Breast epithelium (tissue), 4 donors: ENCODE measurements at regions not wholly inside any gene's neighbourhood (a gene's known extent, or its start where the extent isn't known, plus 50 kb on each side); places are given as distances from the start of the nearest gene placed in this dataset.

Source experiments
- DNase-seq, 2 donors: peaks; one replicate each; pipeline ENCODE4 v3.0.0-alpha.2; 2019; ENCODE audit warnings: low spot score in 2 of 2
- H3K27ac ChIP-seq, 2 donors: fragments of 200-600 bp; sonication (generic) in 1 of 2; one replicate each; pipeline ENCODE4 v1.5.1; 2016 to 2019; ENCODE audit warnings: mild to moderate bottlenecking in 1 of 2
- H3K27me3 ChIP-seq, 2 donors: fragments of 200-600 bp; sonication (generic) in 1 of 2; one replicate each; pipeline versions ENCODE4 v1.5.1 to v1.6.0; 2017 to 2019; ENCODE audit warnings: control low read depth in 1 of 2, mild to moderate bottlenecking in 1 of 2
- H3K36me3 ChIP-seq: fragments of 200-600 bp; one replicate; pipeline ENCODE4 v1.5.1; 2019
- H3K4me1 ChIP-seq, 2 donors: fragments of 200-600 bp; sonication (generic); one replicate each; pipeline ENCODE4 v1.5.1; 2016 to 2019; ENCODE audit warnings: control low read depth in 1 of 2
- H3K4me3 ChIP-seq, 3 donors: fragments of 200-600 bp; sonication (generic); 1 replicate in 2 of 3; 2 replicates in 1 of 3; pipeline ENCODE4 v1.5.1; 2016 to 2019; ENCODE audit warnings: mild to moderate bottlenecking in 3 of 3, moderate library complexity in 2 of 3
- H3K9me3 ChIP-seq, 2 donors: fragments of 200-600 bp; sonication (generic) in 1 of 2; one replicate each; pipeline ENCODE4 v1.5.1; 2016 to 2019; ENCODE audit warnings: control low read depth in 1 of 2
- POLR2A ChIP-seq: fragments of 450-650 bp; IDR thresholded peaks from one replicate; pipeline ENCODE4 v1.6.1; 2016; ENCODE audit warnings: antibody characterized with exemption, mild to moderate bottlenecking, moderate library complexity
- POLR2AphosphoS5 ChIP-seq, 3 donors: sonication (generic); formaldehyde crosslinking; IDR thresholded peaks; one replicate each; pipeline ENCODE4 v1.6.1; 2017; ENCODE audit warnings: antibody characterized with exemption in 3 of 3
- intact Hi-C: fragments of 100-400 bp; cut with DNase I; formaldehyde crosslinking; loops from one replicate; pipeline ENCODE4 v1.15.1; 2023; ENCODE audit warnings: low total_unique reads
- TF ChIP-seq, protein P1 (sequence below), 3 donors: fragments of 450-650 bp; IDR thresholded peaks; one replicate each; pipeline ENCODE4 v1.5.1; 2016 to 2017; ENCODE audit warnings: antibody characterized with exemption in 3 of 3, mild to moderate bottlenecking in 3 of 3, moderate library complexity in 3 of 3

DNA sequence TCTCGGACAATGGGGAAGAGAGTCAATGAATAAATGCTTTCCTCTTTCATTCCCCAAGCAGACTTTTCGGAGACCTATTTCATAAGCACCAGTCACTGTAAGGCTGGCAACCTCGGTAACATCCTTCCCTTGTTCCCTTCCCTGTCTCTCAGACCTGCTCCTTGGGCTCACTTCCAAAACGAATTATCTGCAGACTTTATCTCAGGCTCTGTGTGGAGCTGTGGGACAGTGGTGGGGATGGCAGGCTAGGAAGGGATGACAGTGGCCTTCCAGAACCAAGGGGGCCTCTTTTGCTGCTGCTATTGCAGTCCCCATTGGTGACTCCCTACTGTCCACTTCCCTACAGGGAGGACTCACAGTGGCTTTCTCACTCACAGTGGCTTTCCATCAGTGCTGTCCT lies 185.6 kb upstream of the MEX3C start:
- no peak for TF ChIP-seq POLR2AphosphoS5 (IDR thresholded peaks at IDR 0.05)
- no peak for TF ChIP-seq POLR2A
- TF ChIP-seq, protein P1, sequence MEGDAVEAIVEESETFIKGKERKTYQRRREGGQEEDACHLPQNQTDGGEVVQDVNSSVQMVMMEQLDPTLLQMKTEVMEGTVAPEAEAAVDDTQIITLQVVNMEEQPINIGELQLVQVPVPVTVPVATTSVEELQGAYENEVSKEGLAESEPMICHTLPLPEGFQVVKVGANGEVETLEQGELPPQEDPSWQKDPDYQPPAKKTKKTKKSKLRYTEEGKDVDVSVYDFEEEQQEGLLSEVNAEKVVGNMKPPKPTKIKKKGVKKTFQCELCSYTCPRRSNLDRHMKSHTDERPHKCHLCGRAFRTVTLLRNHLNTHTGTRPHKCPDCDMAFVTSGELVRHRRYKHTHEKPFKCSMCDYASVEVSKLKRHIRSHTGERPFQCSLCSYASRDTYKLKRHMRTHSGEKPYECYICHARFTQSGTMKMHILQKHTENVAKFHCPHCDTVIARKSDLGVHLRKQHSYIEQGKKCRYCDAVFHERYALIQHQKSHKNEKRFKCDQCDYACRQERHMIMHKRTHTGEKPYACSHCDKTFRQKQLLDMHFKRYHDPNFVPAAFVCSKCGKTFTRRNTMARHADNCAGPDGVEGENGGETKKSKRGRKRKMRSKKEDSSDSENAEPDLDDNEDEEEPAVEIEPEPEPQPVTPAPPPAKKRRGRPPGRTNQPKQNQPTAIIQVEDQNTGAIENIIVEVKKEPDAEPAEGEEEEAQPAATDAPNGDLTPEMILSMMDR (IDR thresholded peaks at IDR 0.05), result no peak
- intact Hi-C loops, result no loop called here
- DNase-seq, result no peak
- Histone ChIP-seq H3K4me1 (no peaks in the 10 kb centered on the region), H3K27me3 (no peaks in the 10 kb centered on the region), H3K4me3 (no peak overlapping the region), H3K9me3 (no peaks in the 10 kb centered on the region), H3K36me3 (no peaks in the 10 kb centered on the region), H3K27ac (no peak overlapping the region)

DNA sequence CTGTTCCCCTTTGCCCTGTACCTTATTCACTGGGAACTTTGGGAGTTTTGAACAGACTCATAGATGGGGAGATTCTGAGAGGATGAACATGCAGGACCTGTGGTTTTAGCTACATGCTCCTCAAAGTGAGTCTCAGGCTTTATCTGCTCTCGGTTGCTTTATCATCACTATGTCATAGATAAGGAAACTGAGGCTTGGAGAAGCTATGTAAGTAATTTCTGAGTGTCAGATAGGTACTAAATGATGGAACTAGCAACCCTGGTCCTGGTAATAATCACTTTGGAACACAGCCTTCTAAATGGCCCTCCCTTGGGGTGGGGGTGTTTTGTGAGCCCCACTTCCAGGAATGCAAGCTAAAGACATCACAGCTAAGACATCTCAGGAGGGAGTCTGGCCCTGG lies 186.2 kb upstream of the MEX3C start:
- Histone ChIP-seq H3K9me3 (no peaks in the 10 kb centered on the region), H3K4me3 (no peak overlapping the region), H3K27ac (no peak overlapping the region), H3K4me1 (no peaks in the 10 kb centered on the region), H3K27me3 (no peaks in the 10 kb centered on the region), H3K36me3 (no peaks in the 10 kb centered on the region)
- TF ChIP-seq POLR2A (no peak), POLR2AphosphoS5 (IDR thresholded peaks at IDR 0.05) (no peak)
- TF ChIP-seq, protein P1 (IDR thresholded peaks at IDR 0.05), result no peak
- intact Hi-C loops, result no loop called here
- no peak for DNase-seq

- DNase-seq, result no peak
- no peaks in the 10 kb centered on the region for H3K4me1 ChIP-seq
- no peak overlapping the region for H3K27ac ChIP-seq
- no peak overlapping the region for H3K4me3 ChIP-seq
- intact Hi-C loops, result no loop called here
- H3K9me3 ChIP-seq, result no peaks in the 10 kb centered on the region
- H3K36me3 ChIP-seq, result no peaks in the 10 kb centered on the region
- H3K27me3 ChIP-seq, result no peaks in the 10 kb centered on the region
- TF ChIP-seq POLR2AphosphoS5 (IDR thresholded peaks at IDR 0.05) (no peak), POLR2A (no peak)
- TF ChIP-seq, protein P1 (IDR thresholded peaks at IDR 0.05), result no peak
Measured at GRCh38 chr18:51385270-51385669, 187.8 kb upstream of the MEX3C start.

GRCh38 chr18:51390702-51391101 lies 193.2 kb upstream of the MEX3C start:
- DNase-seq, result no peak
- H3K4me1 ChIP-seq, result no peaks in the 10 kb centered on the region
- intact Hi-C loops, result no loop called here

GRCh38 chr18:51391215-51391614 lies 193.7 kb upstream of the MEX3C start:
- no peaks in the 10 kb centered on the region for H3K4me1 ChIP-seq
- no peak overlapping the region for H3K27ac ChIP-seq
- H3K36me3 ChIP-seq, result no peaks in the 10 kb centered on the region
- TF ChIP-seq, protein P1 (IDR thresholded peaks at IDR 0.05), result no peak
- TF ChIP-seq POLR2AphosphoS5 (IDR thresholded peaks at IDR 0.05) (no peak), POLR2A (no peak)
- DNase-seq, result no peak
- peaks cover 0 to 3% of the 10 kb centered on the region in 2 donors for H3K9me3 ChIP-seq
- intact Hi-C loops, result no loop called here
- H3K4me3 ChIP-seq, result no peak overlapping the region
- H3K27me3 ChIP-seq, result no peaks in the 10 kb centered on the region

More at GRCh38 chr18:51390702-51391101, 193.2 kb upstream of the MEX3C start:
- TF ChIP-seq, protein P1 (IDR thresholded peaks at IDR 0.05), result no peak
- TF ChIP-seq POLR2AphosphoS5 (IDR thresholded peaks at IDR 0.05) (no peak), POLR2A (no peak)
- Histone ChIP-seq H3K27ac (no peak overlapping the region), H3K9me3 (peaks cover 0 to 3% of the 10 kb centered on the region in 2 donors), H3K4me3 (no peak overlapping the region), H3K36me3 (no peaks in the 10 kb centered on the region), H3K27me3 (no peaks in the 10 kb centered on the region)
